NCI-H2081 (cell line): ENCODE measurements at regions not wholly inside any gene's neighbourhood (a gene's known extent, or its start where the extent isn't known, plus 50 kb on each side); places are given as distances from the start of the nearest gene placed in this dataset.

Source experiments
- DNase-seq, 2 experiments: peaks; one replicate each; lab custom pipeline; 2025; lab: John Stamatoyannopoulos, UW

DNA sequence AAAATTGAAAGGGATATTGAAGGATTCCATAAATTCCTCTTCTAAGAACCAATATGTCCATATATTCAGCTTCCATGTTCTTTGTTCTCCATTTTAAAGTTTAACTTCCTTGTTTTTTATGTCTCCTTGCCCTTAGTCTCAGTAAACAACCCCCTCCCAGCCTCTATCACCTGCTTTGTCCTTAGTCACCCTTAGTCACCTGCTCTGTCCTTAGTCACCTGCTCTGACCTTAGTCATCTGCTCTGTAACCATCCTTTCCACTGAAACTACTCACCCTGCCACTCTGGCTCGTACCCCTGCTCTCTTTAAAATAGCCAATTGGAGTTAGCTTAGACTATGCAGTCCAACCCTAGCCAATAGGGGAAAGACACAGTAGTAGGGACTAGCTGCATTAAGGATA is 136.2 kb upstream of the TMEM106B start:
- no peak for DNase-seq

DNA sequence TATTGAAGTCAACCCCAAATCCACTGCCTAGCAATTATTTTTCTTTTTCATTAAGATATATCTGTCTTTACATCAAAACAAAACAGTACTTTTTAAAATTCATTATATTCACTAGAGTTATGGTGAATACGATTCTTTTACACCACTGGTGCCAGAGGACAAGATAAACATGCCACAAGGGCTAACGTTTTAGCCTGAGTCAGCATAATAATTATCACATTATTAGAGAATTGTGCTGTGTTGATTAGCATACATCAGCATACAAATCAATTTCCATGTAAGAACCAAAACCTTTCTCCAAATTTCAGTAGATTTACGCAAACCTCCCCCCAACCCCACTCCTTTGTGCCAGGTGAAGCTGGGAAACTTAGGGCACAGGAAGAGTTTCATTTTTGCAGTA is 131.1 kb upstream of the TMEM106B start:
- no peak for DNase-seq

DNA sequence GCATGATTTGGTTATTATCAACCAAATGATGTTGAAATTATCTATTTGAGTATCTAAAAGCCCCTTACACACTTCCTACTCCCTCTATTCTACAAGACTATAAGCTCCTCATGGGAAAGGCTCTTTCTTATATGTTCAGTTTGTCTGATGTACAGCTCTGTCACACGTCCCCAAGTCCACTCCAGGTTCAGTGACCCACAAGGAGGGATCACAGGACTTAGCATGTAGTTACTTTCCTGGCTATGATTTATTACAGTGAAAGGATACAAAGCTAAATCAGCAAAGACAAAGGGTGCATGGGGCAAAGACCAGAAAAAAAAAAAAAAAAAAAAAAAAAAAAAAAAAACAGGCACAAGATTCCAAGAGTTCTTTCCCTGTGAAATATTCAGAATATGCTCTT is 125.6 kb upstream of the TMEM106B start:
- no peak for DNase-seq

DNA sequence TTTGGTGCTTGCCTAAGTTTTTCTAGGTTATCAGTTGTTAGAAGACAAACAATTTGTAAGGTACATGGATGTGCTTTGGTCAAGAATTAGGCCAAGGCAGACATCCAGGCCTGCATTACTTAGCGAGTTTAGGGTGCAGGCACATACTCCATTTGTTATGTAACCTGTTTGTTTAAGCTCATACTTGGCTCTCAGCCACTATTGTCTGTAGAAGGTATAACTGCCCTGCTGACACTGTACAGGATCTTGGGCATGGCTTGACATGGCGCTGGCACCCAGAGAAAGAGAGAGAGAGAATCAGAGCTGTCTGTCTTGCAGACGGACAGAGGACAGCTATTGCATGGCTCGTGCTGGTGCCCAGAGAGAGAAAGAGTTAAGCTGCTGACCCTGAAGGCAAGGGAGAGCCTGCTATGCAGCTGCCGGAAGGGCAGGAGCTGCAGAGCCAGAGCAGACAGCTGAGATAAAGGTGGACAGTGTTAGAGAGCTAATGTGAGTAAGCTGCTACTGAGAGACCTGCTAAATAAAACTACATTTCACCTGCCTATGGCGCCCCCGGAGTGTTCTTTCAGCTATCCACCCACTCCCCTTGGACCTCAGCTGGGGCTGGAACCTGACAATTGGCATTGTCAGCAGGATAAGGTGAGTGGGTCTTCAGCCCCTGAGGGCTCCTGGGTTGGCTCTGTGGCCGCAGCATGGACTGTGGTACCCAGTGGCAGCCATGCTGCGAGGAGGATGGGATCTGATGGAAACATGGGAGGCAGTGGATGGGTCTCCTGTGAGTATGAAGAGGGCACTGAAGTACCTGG is 120.9 kb upstream of the TMEM106B start:
- DNase-seq: no peak

DNA sequence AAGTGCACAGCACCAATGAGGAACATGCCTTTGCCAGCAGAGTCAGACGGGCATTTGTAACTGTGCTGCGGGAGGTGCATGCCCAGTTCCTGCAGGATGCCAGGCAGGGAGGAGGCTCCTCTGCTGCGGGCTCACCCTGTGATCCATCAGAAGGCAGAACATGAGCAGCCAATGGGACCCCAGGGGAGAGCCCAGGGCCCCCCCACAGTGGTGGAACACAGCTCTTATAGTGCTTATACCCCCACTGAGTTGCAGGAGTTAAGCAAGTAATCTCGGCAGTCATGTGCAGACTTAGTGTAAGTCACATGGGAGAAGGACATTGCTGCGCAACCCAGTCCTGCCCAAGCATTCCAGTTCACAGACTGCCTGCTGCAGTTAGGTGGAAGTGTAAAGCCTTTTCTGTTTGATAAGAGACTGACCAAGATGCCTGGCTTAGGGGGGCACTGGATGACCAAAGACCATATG is 120.3 kb upstream of the TMEM106B start:
- DNase-seq: no peak

- DNase-seq: no peak
These were observed 119.9 kb upstream of the TMEM106B start for GRCh38 chr7:12091231-12091630.

GRCh38 chr7:12092499-12093130 is 118.5 kb upstream of the TMEM106B start:
- DNase-seq: no peak

DNA sequence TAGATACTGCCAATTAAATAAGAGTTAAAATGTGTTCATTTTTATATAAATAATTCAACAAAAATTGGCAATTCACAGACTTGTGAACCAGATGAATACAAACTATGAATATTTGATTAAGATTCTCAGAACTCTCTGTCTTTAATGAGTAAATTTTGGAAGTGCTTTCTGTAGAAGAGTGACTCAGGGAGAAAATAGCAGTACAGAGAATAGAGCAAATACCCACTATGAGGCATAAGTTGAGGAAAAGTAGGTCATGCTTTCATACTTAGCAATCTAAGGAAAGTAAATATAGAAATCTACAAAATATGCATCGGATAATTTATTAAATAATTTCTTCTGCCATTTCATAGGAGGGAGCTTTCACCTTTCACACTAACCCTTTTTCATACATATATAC is 117.7 kb upstream of the TMEM106B start:
- DNase-seq: no peak

GRCh38 chr7:12094365-12094921 is 116.7 kb upstream of the TMEM106B start:
- DNase-seq: no peak

DNA sequence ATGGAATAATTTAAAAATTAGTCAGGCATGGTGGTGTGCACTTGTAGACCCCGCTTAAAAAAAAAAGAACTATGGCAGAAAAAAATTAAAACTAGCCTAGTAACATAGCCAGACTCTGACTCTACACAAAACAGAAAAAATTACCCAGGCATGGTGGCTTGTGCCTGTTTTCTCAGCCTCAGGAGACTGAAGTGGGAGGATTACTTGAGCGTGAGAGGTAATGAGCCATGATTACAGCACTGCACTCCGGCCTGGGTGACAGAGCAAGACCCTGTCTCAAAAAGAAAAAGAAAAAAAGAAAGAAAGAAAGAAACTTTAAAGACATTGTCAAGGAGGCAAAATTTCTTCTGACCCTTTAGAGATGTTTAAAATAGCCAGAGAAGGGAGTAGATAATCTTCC is 109.0 kb upstream of the TMEM106B start:
- no peak for DNase-seq

DNA sequence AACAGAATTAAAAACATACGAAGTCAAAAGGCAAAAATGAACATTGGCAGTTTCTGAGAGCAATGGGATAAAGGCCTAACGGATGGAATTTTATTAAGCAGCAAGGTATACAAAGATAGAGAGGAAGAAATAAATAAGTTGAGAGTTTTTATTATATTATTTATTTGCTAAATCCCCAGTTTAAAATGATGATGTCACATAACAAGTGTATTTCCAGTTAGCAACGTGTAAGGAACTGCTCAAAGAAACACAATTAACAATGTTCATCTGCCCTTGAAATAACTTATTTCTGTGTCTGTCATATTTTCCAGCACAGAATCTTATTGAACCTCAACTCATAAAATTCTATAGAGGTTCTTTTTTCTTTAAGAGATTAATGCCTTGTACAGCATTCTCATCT is 108.6 kb upstream of the TMEM106B start:
- no peak for DNase-seq

DNA sequence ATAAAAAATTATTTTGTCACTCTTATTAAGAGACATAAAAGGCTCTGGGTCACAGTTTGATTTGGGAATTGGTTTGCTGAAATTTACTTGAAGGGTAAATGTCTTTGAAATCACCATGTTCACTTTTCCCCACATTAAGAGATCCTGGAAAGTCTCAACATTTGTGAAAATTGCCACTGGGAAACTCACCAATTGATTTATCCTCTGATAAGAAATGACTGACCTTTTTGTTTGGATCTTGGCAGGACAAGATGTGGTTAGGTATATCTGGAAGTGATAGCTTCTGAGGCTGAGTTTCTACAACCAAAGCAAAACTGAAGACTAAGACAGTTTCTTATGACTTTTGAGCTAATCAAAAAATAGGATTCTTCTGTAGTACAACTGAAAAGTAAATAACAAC is 107.1 kb upstream of the TMEM106B start:
- no peak for DNase-seq

GRCh38 chr7:12107381-12107780 is 103.7 kb upstream of the TMEM106B start:
- no peak for DNase-seq

- no peak for DNase-seq
These were observed 103.2 kb upstream of the TMEM106B start for GRCh38 chr7:12107841-12108254.

- DNase-seq: no peak
These were observed 100.7 kb upstream of the TMEM106B start for GRCh38 chr7:12110425-12110824.

DNA sequence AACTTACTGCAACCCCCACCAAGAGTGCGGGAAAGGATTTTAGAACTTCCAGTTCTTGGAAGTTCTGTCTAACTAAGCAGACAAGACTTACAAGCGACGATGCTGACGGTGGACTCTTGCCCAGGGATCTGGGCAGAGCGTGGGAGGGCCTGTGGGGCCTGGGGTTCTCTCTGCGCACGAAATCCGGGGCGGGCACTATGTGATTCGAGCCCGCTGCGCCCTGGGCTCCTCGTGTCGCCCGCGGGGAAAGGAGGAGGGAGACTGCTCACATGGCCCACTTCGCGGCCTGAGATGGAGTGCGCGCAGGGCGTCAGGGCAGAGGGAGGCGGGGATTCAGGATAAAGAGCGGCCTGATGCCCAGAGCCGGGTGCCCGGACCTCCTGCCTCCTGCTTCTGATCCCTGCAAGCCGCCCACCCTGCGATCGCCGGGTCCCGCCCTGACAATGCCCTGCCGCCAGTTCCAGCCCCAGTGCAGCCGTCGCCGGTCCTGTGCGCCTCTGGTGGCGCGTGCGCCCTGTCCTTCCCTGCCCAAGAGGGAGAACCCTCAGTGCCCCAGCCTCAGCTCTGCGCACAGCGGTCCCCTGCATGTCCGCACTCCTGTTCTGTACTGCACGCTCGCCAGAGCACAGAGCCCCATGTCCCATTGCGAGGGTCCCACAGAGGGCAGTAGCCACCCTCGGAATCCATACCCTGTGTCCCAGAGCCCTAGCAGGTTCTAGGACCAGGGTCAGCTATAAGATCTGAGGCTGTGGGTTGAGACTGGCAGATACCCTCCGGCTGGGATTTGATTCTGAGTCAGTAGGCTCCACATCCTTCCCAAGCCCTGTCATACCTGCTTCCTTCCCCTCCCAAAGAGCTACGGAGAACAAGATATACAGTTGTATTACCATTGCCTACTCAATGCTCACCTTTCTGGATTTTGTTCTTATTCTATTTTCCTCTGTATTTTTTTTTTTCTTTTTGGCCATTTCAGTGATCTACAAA is 99.4 kb upstream of the TMEM106B start:
- DNase-seq: no peak

GRCh38 chr7:12117170-12117569 is 93.9 kb upstream of the TMEM106B start:
- no peak for DNase-seq

GRCh38 chr7:12119620-12120303 is 91.3 kb upstream of the TMEM106B start:
- DNase-seq: no peak

- no peak for DNase-seq
These were observed 90.5 kb upstream of the TMEM106B start for GRCh38 chr7:12120632-12121031.

DNA sequence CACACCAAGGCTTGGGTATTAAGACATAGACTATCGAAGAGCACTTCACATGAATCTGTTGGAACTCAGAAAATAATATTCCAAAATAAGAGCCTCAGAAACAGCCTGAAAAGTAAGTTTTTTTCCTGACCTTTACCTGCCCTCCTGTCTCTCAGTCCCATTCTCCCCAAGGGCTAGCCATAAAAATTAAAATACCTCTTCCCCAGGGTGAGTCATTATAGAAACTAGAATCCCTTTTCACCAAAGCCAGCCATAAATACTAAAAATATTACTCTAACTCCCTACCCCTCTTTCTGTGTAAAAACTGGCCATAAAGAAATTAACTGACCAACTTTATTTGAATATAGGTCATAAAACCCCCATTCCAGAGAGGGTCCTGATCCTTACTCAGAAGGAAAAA is 87.9 kb upstream of the TMEM106B start:
- DNase-seq: no peak

DNA sequence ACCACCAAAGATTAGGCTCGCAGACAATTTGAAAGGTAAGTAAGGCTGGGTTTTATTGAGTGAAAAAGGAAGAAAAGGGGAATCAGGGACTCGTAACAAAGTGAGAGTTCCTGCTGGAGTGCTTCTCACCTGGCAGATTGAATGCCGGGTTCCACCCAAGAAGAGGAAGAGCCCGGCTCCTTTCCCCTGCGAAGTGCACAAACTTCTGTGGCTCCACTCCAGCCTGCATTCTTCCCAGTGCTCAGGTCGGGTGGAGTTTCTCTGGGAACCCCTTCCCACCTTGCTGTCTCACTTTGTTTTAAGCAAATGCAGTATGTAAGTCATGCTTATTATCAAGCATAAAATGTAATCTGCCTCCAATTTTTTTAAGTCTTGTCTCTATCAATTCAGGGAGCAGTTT is 87.1 kb upstream of the TMEM106B start:
- DNase-seq: no peak

DNA sequence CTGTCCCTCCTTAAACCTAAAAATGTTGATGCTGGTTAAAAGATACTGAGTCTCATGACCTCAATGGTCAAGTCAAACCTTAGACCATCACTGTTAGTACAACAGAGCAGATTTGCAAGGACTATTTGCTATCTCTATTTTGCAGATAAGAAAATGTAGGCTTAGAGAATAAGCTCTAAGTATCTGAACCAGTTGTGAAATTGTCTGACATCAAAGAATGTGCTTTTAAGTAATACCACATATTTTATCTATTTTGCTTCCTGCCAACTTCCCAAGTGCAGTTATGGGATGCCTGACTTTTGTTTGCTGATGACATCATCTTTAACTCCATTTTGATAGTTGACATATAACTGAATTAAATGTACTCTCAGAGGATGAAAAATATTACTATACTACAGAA is 83.6 kb upstream of the TMEM106B start:
- no peak for DNase-seq
